H1 (cell line): ENCODE measurements at regions not wholly inside any gene's neighbourhood (a gene's known extent, or its start where the extent isn't known, plus 50 kb on each side); places are given as distances from the start of the nearest gene placed in this dataset.

Experiments
- CTCF ChIA-PET: fragments of 300-600 bp; sonication (Branson Sonifier 250); formaldehyde crosslinking; loops from one replicate; lab custom pipeline; 2021; ENCODE audit not compliant: partially characterized antibody; lab: Charles Lee
- POLR2A ChIA-PET: fragments of 300-600 bp; sonication (Branson Sonifier 250); formaldehyde crosslinking; loops from one replicate; lab custom pipeline; 2021; ENCODE audit warnings: inconsistent platforms; ENCODE audit not compliant: partially characterized antibody; lab: Charles Lee
- DNase-seq, 2 experiments: peaks; one replicate each; pipeline versions ENCODE4 v3.0.0 to v3.0.0-alpha.2; 2010 to 2022; ENCODE audit warnings: low spot score in 2 of 2, low read depth in 1 of 2, mixed read lengths in 1 of 2
- FAIRE-seq: peaks from 2 replicates; lab custom pipeline; 2011; peaks lifted over from hg19 to GRCh38; lab: Jason Lieb, UNC
- H2AFZ ChIP-seq: 2 replicates; pipeline ENCODE4 v1.8.1; 2012; ENCODE audit warnings: low read length, inconsistent platforms
- H2AK5ac ChIP-seq: 2 replicates; pipeline ENCODE4 v1.6.1; 2013; ENCODE audit warnings: low read depth, low read length
- H2BK120ac ChIP-seq: replicated peaks from 2 replicates; pipeline ENCODE3; 2013; ENCODE audit warnings: low read depth, low read length, inconsistent platforms
- H2BK12ac ChIP-seq: 2 replicates; pipeline ENCODE4 v1.6.1; 2013; ENCODE audit warnings: low read depth, low read length
- H2BK15ac ChIP-seq: 2 replicates; pipeline ENCODE4 v1.6.1; 2013; ENCODE audit warnings: low read length
- H2BK20ac ChIP-seq: 2 replicates; pipeline ENCODE4 v1.6.1; 2013; ENCODE audit warnings: low read length
- H2BK5ac ChIP-seq: 2 replicates; pipeline ENCODE4 v1.6.1; 2013; ENCODE audit warnings: low read depth, low read length
- H3K14ac ChIP-seq: 2 replicates; pipeline ENCODE4 v1.6.1; 2013; ENCODE audit warnings: inconsistent platforms; ENCODE audit not compliant: insufficient read length
- H3K18ac ChIP-seq: 2 replicates; pipeline ENCODE4 v1.6.1; 2013; ENCODE audit warnings: low read length; ENCODE audit errors: extremely low read depth
- H3K23ac ChIP-seq: 2 replicates; pipeline ENCODE4 v1.6.1; 2013; ENCODE audit warnings: inconsistent platforms; ENCODE audit not compliant: insufficient read length
- H3K23me2 ChIP-seq: 2 replicates; pipeline ENCODE4 v1.6.1; 2013; ENCODE audit warnings: low read depth, low read length
- H3K27ac ChIP-seq: 2 replicates; pipeline ENCODE4 v1.6.1; 2011; ENCODE audit warnings: low read depth, low read length, inconsistent platforms
- H3K27me3 ChIP-seq, 4 experiments: replicated peaks in 1 of 4; 1 replicate in 1 of 4; 2 replicates in 3 of 4; pipeline versions ENCODE4 v1.6.1 to v1.8.1; 2011 to 2013; ENCODE audit warnings: low read length in 3 of 4, mild to moderate bottlenecking in 3 of 4, inconsistent platforms in 2 of 4, mixed read lengths in 2 of 4, moderate library complexity in 1 of 4; ENCODE audit not compliant: control insufficient read depth in 3 of 4, insufficient read depth in 3 of 4; ENCODE audit errors: extremely low read depth in 1 of 4
- H3K36me3 ChIP-seq, 4 experiments: 2 replicates each; pipeline versions ENCODE4 v1.6.1 to v1.8.1; 2011 to 2013; ENCODE audit warnings: mild to moderate bottlenecking in 4 of 4, low read length in 3 of 4, moderate library complexity in 2 of 4, control low read depth in 1 of 4, inconsistent platforms in 1 of 4; ENCODE audit not compliant: insufficient read depth in 4 of 4, control insufficient read depth in 2 of 4
- H3K4ac ChIP-seq: replicated peaks from 2 replicates; pipeline ENCODE3; 2013; ENCODE audit warnings: low read length, low read depth, mixed read lengths, inconsistent platforms; ENCODE audit not compliant: insufficient read length
- H3K4me1 ChIP-seq, 4 experiments: replicated peaks in 1 of 4; 1 replicate in 1 of 4; 2 replicates in 3 of 4; pipeline versions ENCODE4 v1.6.1 to v1.8.1; 2011 to 2013; ENCODE audit warnings: low read length in 3 of 4, inconsistent platforms in 2 of 4, mixed read lengths in 1 of 4; ENCODE audit not compliant: insufficient read depth in 4 of 4, control insufficient read depth in 3 of 4
- H3K4me2 ChIP-seq, 2 experiments: 2 replicates each; pipeline versions ENCODE4 v1.6.1 to v1.8.1; 2011 to 2013; ENCODE audit warnings: low read depth in 2 of 2, low read length in 2 of 2, control low read depth in 1 of 2, inconsistent platforms in 1 of 2, mild to moderate bottlenecking in 1 of 2; ENCODE audit not compliant: insufficient read depth in 1 of 2
- H3K4me3 ChIP-seq, 4 experiments: fragments of 200-600, 300-600 bp in 1 of 4; sonication (generic), shearing (Covaris generic), sonication (Bioruptor Twin) in 1 of 4; 2 replicates each; pipeline versions ENCODE4 v1.5.1 to v1.8.1; 2011 to 2016; ENCODE audit warnings: low read length in 4 of 4, low read depth in 3 of 4, control low read depth in 2 of 4, inconsistent platforms in 2 of 4, mild to moderate bottlenecking in 2 of 4, mixed read lengths in 1 of 4, moderate library complexity in 1 of 4; ENCODE audit not compliant: insufficient read depth in 2 of 4; ENCODE audit errors: extremely low read depth in 1 of 4
- H3K56ac ChIP-seq: replicated peaks from 2 replicates; pipeline ENCODE3; 2013; ENCODE audit warnings: low read depth, mild to moderate bottlenecking, mixed read lengths, low read length, inconsistent platforms; ENCODE audit not compliant: insufficient read length
- H3K79me1 ChIP-seq: 2 replicates; pipeline ENCODE4 v1.6.1; 2013; ENCODE audit warnings: low read depth, low read length, control low read depth
- H3K79me2 ChIP-seq, 2 experiments: 2 replicates each; pipeline versions ENCODE4 v1.6.1 to v1.8.1; 2012 to 2013; ENCODE audit warnings: low read length in 2 of 2, mild to moderate bottlenecking in 2 of 2, inconsistent platforms in 1 of 2; ENCODE audit not compliant: insufficient read depth in 2 of 2, control insufficient read depth in 1 of 2
- H3K9ac ChIP-seq, 4 experiments: replicated peaks in 1 of 4; 1 replicate in 1 of 4; 2 replicates in 3 of 4; pipeline versions ENCODE4 v1.6.1 to v1.8.1; 2011 to 2013; ENCODE audit warnings: low read depth in 3 of 4, low read length in 3 of 4, control low read depth in 2 of 4, mild to moderate bottlenecking in 2 of 4, moderate library complexity in 2 of 4, inconsistent platforms in 1 of 4; ENCODE audit errors: extremely low read depth in 1 of 4
- H3K9me3 ChIP-seq, 2 experiments: 2 replicates each; pipeline versions ENCODE4 v1.6.1 to v1.8.1; 2012 to 2013; ENCODE audit warnings: mild to moderate bottlenecking in 2 of 2, moderate library complexity in 2 of 2, control low read depth in 1 of 2, inconsistent platforms in 1 of 2, low read depth in 1 of 2, low read length in 1 of 2, mixed read lengths in 1 of 2; ENCODE audit not compliant: insufficient read depth in 2 of 2
- H4K20me1 ChIP-seq, 2 experiments: replicated peaks in 1 of 2; 2 replicates each; pipeline versions ENCODE3 to v1.8.1; 2011 to 2013; ENCODE audit warnings: inconsistent platforms in 2 of 2, low read length in 2 of 2, mild to moderate bottlenecking in 1 of 2; ENCODE audit not compliant: insufficient read depth in 2 of 2, control insufficient read depth in 1 of 2
- H4K5ac ChIP-seq: 2 replicates; pipeline ENCODE4 v1.6.1; 2013; ENCODE audit warnings: low read length, low read depth, mixed read lengths, inconsistent platforms; ENCODE audit not compliant: insufficient read length
- H4K8ac ChIP-seq: 2 replicates; pipeline ENCODE4 v1.8.0; 2013; ENCODE audit warnings: mild to moderate bottlenecking, moderate library complexity, low read length, inconsistent platforms; ENCODE audit not compliant: insufficient read depth; ENCODE audit errors: extremely low read depth
- H4K91ac ChIP-seq: replicated peaks from 2 replicates; pipeline ENCODE3; 2013; ENCODE audit warnings: low read length, mixed read lengths, inconsistent platforms; ENCODE audit not compliant: insufficient read length
- HDAC6 ChIP-seq: IDR thresholded peaks from one replicate; pipeline ENCODE4 v1.7.1; 2012; ENCODE audit warnings: low read depth, mild to moderate bottlenecking, inconsistent platforms, low read length, moderate library complexity
- JUND ChIP-seq: IDR thresholded peaks from 2 replicates; pipeline ENCODE4 v1.6.1; 2011; ENCODE audit warnings: mild to moderate bottlenecking, improper control_type of control experiment, low read length
- MAFK ChIP-seq: IDR thresholded peaks from 2 replicates; pipeline ENCODE4 v1.6.1; 2012; ENCODE audit warnings: low read depth, mild to moderate bottlenecking, improper control_type of control experiment, low read length
- RAD21 ChIP-seq, 2 experiments: IDR thresholded peaks in 1 of 2; conservative IDR thresholded peaks in 1 of 2; 2 replicates each; pipeline ENCODE4 v1.6.1; 2011; ENCODE audit warnings: low read depth in 2 of 2, low read length in 2 of 2, improper control_type of control experiment in 1 of 2, inconsistent platforms in 1 of 2, mild to moderate bottlenecking in 1 of 2, moderate library complexity in 1 of 2
- SUZ12 ChIP-seq: fragments of 200-600 bp; sonication (generic); IDR thresholded peaks from 2 replicates; pipeline ENCODE4 v1.6.1; 2012; ENCODE audit warnings: mild to moderate bottlenecking, inconsistent platforms, low read length, moderate library complexity, mixed read lengths
- TAF1 ChIP-seq: IDR thresholded peaks from 2 replicates; pipeline ENCODE4 v1.6.1; 2011; ENCODE audit warnings: mild to moderate bottlenecking, low read depth, low read length
- USF2 ChIP-seq: IDR thresholded peaks from 2 replicates; pipeline ENCODE4 v1.6.1; 2011; ENCODE audit warnings: low read length, improper control_type of control experiment
- WGBS, 2 experiments: shearing (Covaris generic) in 1 of 2; methylation state at CpG; one replicate each; pipeline versions ENCODE4 v1.1.6 to v1.1.7; 2013 to 2015; ENCODE audit warnings: low lambda C conversion rate in 2 of 2, mixed read lengths in 2 of 2, inconsistent platforms in 1 of 2, low coverage in 1 of 2, missing lambda C conversion rate in 1 of 2; ENCODE audit not compliant: insufficient replicate concordance in 2 of 2, insufficient coverage in 1 of 2, insufficient read length in 1 of 2; ENCODE audit errors: extremely low coverage in 1 of 2, missing lambda C conversion rate in 1 of 2; 5-methylcytosine and 5-hydroxymethylcytosine counted together

DNA sequence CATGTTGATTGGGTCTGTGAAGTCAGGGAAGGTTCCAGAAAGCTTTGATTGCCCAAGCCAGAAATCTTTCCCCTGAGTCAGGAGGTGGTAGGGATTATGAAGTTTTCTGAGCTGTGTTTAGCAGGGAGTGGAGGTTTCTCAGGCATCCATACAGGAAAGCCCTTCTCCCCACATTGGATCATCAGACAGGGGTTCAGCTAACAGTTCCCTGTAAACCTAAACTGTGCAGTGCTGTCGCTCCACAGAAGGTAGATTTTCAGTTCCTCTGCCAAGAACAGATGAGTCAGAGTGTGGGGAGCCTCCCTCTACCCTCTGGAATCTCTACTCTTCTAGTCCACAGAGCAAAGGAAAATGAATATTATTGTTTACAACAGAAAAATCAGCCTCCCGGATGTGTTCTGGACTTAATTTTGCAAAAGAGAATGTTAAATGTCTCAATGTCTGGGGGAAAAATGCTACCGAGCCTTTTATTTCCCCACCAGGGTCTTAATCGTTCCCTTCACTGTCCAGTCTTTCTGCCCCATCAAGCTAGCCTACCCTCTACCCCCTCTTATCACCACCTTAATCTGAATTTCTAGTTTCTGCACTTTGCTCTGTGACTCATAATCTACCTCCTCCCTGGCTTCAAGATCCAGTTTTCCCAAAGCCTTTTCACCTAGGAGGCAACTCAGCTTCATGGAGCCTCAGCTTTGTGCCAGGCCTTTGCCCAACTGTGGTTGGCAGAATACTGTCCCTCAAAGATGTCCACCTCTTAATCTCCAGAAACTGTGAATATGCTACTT lies 355.6 kb downstream of the PRDM2 start:
- Histone ChIP-seq H3K56ac (no peak overlapping the region), H2BK5ac (no peak overlapping the region), H3K4me2 (no peak overlapping the region), H2BK12ac (no peak overlapping the region), H4K8ac (no peak overlapping the region), H4K91ac (no peak overlapping the region), H3K18ac (no peak overlapping the region), H3K23me2 (no peaks in the 10 kb centered on the region), H2AK5ac (no peak overlapping the region), H3K36me3 (no peaks in the 10 kb centered on the region), H3K14ac (no peak overlapping the region), H2BK15ac (no peak overlapping the region), H3K79me1 (no peaks in the 10 kb centered on the region), H3K4me1 (no peaks in the 10 kb centered on the region), H3K4ac (no peak overlapping the region), H3K79me2 (no peaks in the 10 kb centered on the region), H3K27me3 (no peaks in the 10 kb centered on the region), H2AFZ (no peak overlapping the region), H4K20me1 (no peaks in the 10 kb centered on the region), H3K4me3 (no peak overlapping the region), H3K23ac (no peak overlapping the region), H2BK120ac (no peak overlapping the region), H4K5ac (no peak overlapping the region), H3K27ac (no peak overlapping the region), H3K9me3 (no peaks in the 10 kb centered on the region), H3K9ac (no peak overlapping the region), H2BK20ac (no peak overlapping the region)
- 91% methylated on average over 4 of the region's 4 CpGs; no CpG with 5 or more reads in 1 of the 2 experiments for WGBS, 2 experiments
- POLR2A ChIA-PET: no interaction called here
- FAIRE-seq: no peak
- CTCF ChIA-PET: interaction anchor here (1.1 to 1.3 kb wide), 2 partner anchors 40 to 244 kb away, joined by 3 read pairs; no protein-coding TSS in a partner anchor
- TF ChIP-seq SUZ12: no peak
- TF ChIP-seq MAFK: no peak
- no peak for TF ChIP-seq JUND
- no peak for TF ChIP-seq HDAC6
- TF ChIP-seq RAD21 (IDR thresholded peaks at IDR 0.05 in 1 of 2, conservative IDR thresholded peaks at IDR 0.05 in 1 of 2; ENCODE audit: low read depth in 2 of 2, low read length in 2 of 2): no peak
- no peak for TF ChIP-seq TAF1
- TF ChIP-seq USF2: no peak
- no peak for DNase-seq
